ENCODE measurements at regions not wholly inside any gene's neighbourhood (a gene's known extent, or its start where the extent isn't known, plus 50 kb on each side); places are given as distances from the start of the nearest gene placed in this dataset.
A peak's percentile ranks its signal among the peaks of the same experiment; 100 is the strongest.

GRCh38 chr3:166829896-166830295 is 550.2 kb downstream of the ZBBX start (continued):
- TF ChIP-seq ZBTB39 (CRISPR knock-in tag; IDR thresholded peaks at IDR 0.05) (no peak), KLF9 (CRISPR knock-in tag; IDR thresholded peaks at IDR 0.05; ENCODE audit: low read depth) (no peak), FLYWCH1 (CRISPR knock-in tag; IDR thresholded peaks at IDR 0.05) (no peak), ZFP36L2 (CRISPR knock-in tag; IDR thresholded peaks at IDR 0.05) (no peak), JDP2 (CRISPR knock-in tag; IDR thresholded peaks at IDR 0.05; ENCODE audit: borderline replicate concordance) (no peak), ZBTB43 (CRISPR knock-in tag; conservative IDR thresholded peaks at IDR 0.05) (no peak; the same call in 1 of the 2 replicates), E2F5 (CRISPR knock-in tag; conservative IDR thresholded peaks at IDR 0.05) (no peak), JUND (CRISPR knock-in tag; IDR thresholded peaks at IDR 0.05) (no peak), ZNF562 (CRISPR knock-in tag; IDR thresholded peaks at IDR 0.05; ENCODE audit: borderline replicate concordance) (no peak), THYN1 (CRISPR knock-in tag; IDR thresholded peaks at IDR 0.05; ENCODE audit: borderline replicate concordance, low read depth) (no peak), ZSCAN30 (CRISPR knock-in tag; IDR thresholded peaks at IDR 0.05) (no peak)
- TF ChIP-seq, protein P1, sequence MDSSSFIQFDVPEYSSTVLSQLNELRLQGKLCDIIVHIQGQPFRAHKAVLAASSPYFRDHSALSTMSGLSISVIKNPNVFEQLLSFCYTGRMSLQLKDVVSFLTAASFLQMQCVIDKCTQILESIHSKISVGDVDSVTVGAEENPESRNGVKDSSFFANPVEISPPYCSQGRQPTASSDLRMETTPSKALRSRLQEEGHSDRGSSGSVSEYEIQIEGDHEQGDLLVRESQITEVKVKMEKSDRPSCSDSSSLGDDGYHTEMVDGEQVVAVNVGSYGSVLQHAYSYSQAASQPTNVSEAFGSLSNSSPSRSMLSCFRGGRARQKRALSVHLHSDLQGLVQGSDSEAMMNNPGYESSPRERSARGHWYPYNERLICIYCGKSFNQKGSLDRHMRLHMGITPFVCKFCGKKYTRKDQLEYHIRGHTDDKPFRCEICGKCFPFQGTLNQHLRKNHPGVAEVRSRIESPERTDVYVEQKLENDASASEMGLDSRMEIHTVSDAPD (CRISPR knock-in tag; IDR thresholded peaks at IDR 0.05): peak; percentile 66; the same call in 1 of the 2 replicates
- TF ChIP-seq, protein P2, sequence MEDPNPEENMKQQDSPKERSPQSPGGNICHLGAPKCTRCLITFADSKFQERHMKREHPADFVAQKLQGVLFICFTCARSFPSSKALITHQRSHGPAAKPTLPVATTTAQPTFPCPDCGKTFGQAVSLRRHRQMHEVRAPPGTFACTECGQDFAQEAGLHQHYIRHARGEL (CRISPR knock-in tag; IDR thresholded peaks at IDR 0.05): no peak
- TF ChIP-seq, protein P3, sequence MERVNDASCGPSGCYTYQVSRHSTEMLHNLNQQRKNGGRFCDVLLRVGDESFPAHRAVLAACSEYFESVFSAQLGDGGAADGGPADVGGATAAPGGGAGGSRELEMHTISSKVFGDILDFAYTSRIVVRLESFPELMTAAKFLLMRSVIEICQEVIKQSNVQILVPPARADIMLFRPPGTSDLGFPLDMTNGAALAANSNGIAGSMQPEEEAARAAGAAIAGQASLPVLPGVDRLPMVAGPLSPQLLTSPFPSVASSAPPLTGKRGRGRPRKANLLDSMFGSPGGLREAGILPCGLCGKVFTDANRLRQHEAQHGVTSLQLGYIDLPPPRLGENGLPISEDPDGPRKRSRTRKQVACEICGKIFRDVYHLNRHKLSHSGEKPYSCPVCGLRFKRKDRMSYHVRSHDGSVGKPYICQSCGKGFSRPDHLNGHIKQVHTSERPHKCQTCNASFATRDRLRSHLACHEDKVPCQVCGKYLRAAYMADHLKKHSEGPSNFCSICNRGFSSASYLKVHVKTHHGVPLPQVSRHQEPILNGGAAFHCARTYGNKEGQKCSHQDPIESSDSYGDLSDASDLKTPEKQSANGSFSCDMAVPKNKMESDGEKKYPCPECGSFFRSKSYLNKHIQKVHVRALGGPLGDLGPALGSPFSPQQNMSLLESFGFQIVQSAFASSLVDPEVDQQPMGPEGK (CRISPR knock-in tag; IDR thresholded peaks at IDR 0.05): peak; percentile 59
- TF ChIP-seq, protein P4, sequence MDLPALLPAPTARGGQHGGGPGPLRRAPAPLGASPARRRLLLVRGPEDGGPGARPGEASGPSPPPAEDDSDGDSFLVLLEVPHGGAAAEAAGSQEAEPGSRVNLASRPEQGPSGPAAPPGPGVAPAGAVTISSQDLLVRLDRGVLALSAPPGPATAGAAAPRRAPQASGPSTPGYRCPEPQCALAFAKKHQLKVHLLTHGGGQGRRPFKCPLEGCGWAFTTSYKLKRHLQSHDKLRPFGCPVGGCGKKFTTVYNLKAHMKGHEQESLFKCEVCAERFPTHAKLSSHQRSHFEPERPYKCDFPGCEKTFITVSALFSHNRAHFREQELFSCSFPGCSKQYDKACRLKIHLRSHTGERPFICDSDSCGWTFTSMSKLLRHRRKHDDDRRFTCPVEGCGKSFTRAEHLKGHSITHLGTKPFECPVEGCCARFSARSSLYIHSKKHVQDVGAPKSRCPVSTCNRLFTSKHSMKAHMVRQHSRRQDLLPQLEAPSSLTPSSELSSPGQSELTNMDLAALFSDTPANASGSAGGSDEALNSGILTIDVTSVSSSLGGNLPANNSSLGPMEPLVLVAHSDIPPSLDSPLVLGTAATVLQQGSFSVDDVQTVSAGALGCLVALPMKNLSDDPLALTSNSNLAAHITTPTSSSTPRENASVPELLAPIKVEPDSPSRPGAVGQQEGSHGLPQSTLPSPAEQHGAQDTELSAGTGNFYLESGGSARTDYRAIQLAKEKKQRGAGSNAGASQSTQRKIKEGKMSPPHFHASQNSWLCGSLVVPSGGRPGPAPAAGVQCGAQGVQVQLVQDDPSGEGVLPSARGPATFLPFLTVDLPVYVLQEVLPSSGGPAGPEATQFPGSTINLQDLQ (CRISPR knock-in tag; IDR thresholded peaks at IDR 0.05): no peak

Data from HepG2 (cell line).